ENCODE measurements at regions not wholly inside any gene's neighbourhood (a gene's known extent, or its start where the extent isn't known, plus 50 kb on each side); places are given as distances from the start of the nearest gene placed in this dataset.

DNA sequence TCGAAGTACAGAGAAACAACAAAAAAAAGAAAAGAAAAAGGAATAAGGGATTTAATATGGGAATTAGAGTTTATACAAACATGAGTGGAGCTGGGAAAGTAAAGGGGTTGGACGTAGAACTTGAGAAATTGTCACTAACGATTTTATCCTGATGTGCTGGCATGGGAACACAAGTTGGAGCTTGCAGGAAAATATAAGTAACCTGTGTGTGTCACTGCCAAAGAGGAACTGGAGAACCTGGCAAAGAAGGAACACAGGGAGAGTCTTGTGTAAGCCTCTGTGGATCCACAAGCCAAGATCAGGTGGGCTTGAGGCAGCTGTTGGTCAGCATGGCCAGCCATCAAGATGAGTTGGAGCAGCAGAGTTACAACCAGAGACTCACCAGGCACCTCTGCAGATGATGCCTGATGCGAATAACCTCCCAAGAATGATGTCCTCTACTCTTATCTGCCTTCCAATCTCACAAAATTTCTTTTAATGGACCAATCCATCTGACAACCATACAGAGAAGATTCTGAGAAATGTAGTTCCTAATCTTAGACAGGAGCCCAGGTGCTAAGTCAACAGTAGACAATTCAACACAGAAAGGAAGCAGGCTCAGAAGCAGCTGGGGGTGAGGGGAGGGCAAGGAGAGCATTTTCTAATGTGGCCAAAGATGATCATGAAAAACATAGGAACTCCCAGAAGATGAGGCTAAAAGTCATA, 77.0 kb upstream of the SPOPL start:
- TF ChIP-seq, protein P1, sequence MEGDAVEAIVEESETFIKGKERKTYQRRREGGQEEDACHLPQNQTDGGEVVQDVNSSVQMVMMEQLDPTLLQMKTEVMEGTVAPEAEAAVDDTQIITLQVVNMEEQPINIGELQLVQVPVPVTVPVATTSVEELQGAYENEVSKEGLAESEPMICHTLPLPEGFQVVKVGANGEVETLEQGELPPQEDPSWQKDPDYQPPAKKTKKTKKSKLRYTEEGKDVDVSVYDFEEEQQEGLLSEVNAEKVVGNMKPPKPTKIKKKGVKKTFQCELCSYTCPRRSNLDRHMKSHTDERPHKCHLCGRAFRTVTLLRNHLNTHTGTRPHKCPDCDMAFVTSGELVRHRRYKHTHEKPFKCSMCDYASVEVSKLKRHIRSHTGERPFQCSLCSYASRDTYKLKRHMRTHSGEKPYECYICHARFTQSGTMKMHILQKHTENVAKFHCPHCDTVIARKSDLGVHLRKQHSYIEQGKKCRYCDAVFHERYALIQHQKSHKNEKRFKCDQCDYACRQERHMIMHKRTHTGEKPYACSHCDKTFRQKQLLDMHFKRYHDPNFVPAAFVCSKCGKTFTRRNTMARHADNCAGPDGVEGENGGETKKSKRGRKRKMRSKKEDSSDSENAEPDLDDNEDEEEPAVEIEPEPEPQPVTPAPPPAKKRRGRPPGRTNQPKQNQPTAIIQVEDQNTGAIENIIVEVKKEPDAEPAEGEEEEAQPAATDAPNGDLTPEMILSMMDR (IDR thresholded peaks at IDR 0.05; ENCODE audit: low read depth, low read length), result no peak
- no peak for TF ChIP-seq POLR2A (IDR thresholded peaks at IDR 0.05; ENCODE audit: extremely low read depth, insufficient read length)
- no peak for TF ChIP-seq MYC (IDR thresholded peaks at IDR 0.05; ENCODE audit: low read depth, low read length)
- TF ChIP-seq MAX (IDR thresholded peaks at IDR 0.05; ENCODE audit: low read depth, low read length), result no peak
